ENCODE measurements at regions not wholly inside any gene's neighbourhood (a gene's known extent, or its start where the extent isn't known, plus 50 kb on each side); places are given as distances from the start of the nearest gene placed in this dataset.

DNA sequence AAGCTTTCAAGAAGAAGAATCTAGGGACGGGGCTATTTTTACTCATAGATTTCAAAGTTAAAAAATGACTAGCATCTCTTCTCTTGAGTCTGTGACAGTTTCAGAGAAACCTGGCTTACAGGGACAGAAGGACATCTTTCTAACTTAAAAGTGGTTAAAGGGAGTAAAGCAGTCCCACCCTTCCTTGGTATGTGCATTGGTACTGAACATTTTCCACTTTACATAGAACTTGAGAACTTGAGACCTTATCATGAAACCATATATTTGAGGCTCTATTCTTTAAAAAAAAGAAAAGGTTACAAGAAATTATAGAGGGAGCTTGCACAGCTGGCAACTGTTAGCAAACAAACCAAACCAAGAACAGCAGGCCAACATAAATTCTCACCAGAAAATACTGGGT, 73.4 kb upstream of the GAREM1 start:
- TF ChIP-seq CTCF (IDR thresholded peaks at IDR 0.05; ENCODE audit: insufficient read depth, low read depth, low read length) = no peak
- no peak for TF ChIP-seq EZH2 (IDR thresholded peaks at IDR 0.05; ENCODE audit: insufficient read depth, low read length)

All from astrocyte (in vitro differentiated cells and primary cell).